Activated naive CD4-positive, alpha-beta T cell treated with anti-CD3 and anti-CD28 coated beads for 36 hours (primary cell): ENCODE measurements at regions not wholly inside any gene's neighbourhood (a gene's known extent, or its start where the extent isn't known, plus 50 kb on each side); places are given as distances from the start of the nearest gene placed in this dataset.

Source experiments
- CTCF ChIA-PET: fragments of 350-600 bp; sonication (Branson Sonifier 250); formaldehyde crosslinking; loops from one replicate; lab custom pipeline; 2021; ENCODE audit warnings: antibody characterized with exemption; lab: Charles Lee
- DNase-seq: peaks from one replicate; pipeline ENCODE4 v3.0.0-alpha.2; 2020
- H3K27ac Mint-ChIP-seq: one replicate; pipeline ENCODE4 v1.8.0; 2021; ENCODE audit warnings: mild to moderate bottlenecking, mixed read lengths
- H3K27me3 Mint-ChIP-seq: one replicate; pipeline ENCODE4 v1.8.0; 2021; ENCODE audit warnings: low read depth, mixed read lengths
- H3K36me3 Mint-ChIP-seq: one replicate; pipeline ENCODE4 v1.8.0; 2021; ENCODE audit warnings: low read depth, mixed read lengths
- H3K4me1 Mint-ChIP-seq: one replicate; pipeline ENCODE4 v1.8.0; 2021; ENCODE audit warnings: low read depth, mixed read lengths
- H3K4me3 Mint-ChIP-seq: one replicate; pipeline ENCODE4 v1.8.0; 2021; ENCODE audit warnings: mild to moderate bottlenecking, moderate library complexity, mixed read lengths
- H3K9me3 Mint-ChIP-seq: one replicate; pipeline ENCODE4 v1.8.0; 2021; ENCODE audit warnings: mixed read lengths
- intact Hi-C: fragments of 100-400 bp; cut with micrococcal nuclease; formaldehyde crosslinking; loops from one replicate; pipeline ENCODE4 v1.15.1; 2023

- Mint-ChIP-seq H3K27me3 (no peaks in the 10 kb centered on the region), H3K36me3 (peaks cover 8% of the 10 kb centered on the region), H3K27ac (no peak overlapping the region), H3K4me1 (peaks cover under 1% of the 10 kb centered on the region), H3K9me3 (no peaks in the 10 kb centered on the region), H3K4me3 (no peak overlapping the region)
- no peak for DNase-seq
- CTCF ChIA-PET = interaction anchor here (0.6 to 1.0 kb wide), 3 partner anchors 10 to 34 kb away, joined by 3 read pairs; no protein-coding TSS in a partner anchor
- intact Hi-C loops = no loop called here
Observed at GRCh38 chr10:46223626-46224413, 63.0 kb upstream of the ANTXRL start.

GRCh38 chr10:46224414-46224682, 62.4 kb upstream of the ANTXRL start:
- H3K4me3 Mint-ChIP-seq = no peak overlapping the region
- no peak overlapping the region for H3K27ac Mint-ChIP-seq
- CTCF ChIA-PET = interaction anchor here (0.6 to 1.0 kb wide), 2 partner anchors 20 to 51 kb away, joined by 3 read pairs; no protein-coding TSS in a partner anchor
- no peak for DNase-seq
- H3K36me3 Mint-ChIP-seq = peaks cover 8% of the 10 kb centered on the region
- intact Hi-C loops = no loop called here
- H3K27me3 Mint-ChIP-seq = no peaks in the 10 kb centered on the region
- H3K4me1 Mint-ChIP-seq = peaks cover 3% of the 10 kb centered on the region
- H3K9me3 Mint-ChIP-seq = no peaks in the 10 kb centered on the region

DNA sequence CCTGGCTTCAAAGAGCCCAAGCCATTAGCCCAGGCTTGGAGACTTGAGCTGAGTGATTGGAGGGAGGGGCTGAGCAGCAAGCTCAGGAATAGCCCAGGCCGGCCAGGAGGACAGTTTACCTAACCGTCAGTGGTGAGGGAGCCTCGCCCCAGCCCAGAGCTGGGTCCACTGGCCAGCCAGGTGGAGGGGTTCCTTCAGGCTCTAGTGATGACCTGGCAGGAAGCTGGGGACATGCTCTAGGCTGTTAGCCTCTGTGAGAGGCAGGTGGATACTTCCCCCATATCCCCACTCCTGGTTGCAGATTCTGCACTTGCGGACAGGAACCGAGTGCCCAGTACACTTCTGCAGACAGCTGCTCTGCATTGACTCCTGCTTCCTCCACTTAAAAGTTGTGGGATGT, 61.2 kb upstream of the ANTXRL start:
- Mint-ChIP-seq H3K9me3 (peaks cover 1% of the 10 kb centered on the region), H3K27me3 (no peaks in the 10 kb centered on the region), H3K4me1 (peaks cover 3% of the 10 kb centered on the region), H3K36me3 (peaks cover 11% of the 10 kb centered on the region), H3K4me3 (no peak overlapping the region), H3K27ac (no peak overlapping the region)
- intact Hi-C loops = loop anchor here (5.0 kb wide), 2 partner anchors 102 to 342 kb away; no protein-coding TSS in a partner anchor
- DNase-seq = no peak
- CTCF ChIA-PET = interaction anchor here (1.6 to 2.1 kb wide), 3 partner anchors 11 to 97 kb away, joined by 4 to 5 read pairs (median 5); no protein-coding TSS in a partner anchor

GRCh38 chr10:46226232-46226631, 60.6 kb upstream of the ANTXRL start:
- CTCF ChIA-PET = interaction anchor here (0.7 to 2.1 kb wide), 4 partner anchors 10 to 97 kb away, joined by 4 to 5 read pairs (median 4); no protein-coding TSS in a partner anchor
- DNase-seq = no peak
- no peak overlapping the region for H3K4me3 Mint-ChIP-seq
- H3K36me3 Mint-ChIP-seq = peaks cover 11% of the 10 kb centered on the region
- intact Hi-C loops = loop anchor here (5.0 kb wide), 2 partner anchors 101 to 341 kb away; no protein-coding TSS in a partner anchor
- H3K27me3 Mint-ChIP-seq = no peaks in the 10 kb centered on the region
- peaks cover 3% of the 10 kb centered on the region for H3K4me1 Mint-ChIP-seq
- no peak overlapping the region for H3K27ac Mint-ChIP-seq
- peaks cover 5% of the 10 kb centered on the region for H3K9me3 Mint-ChIP-seq

DNA sequence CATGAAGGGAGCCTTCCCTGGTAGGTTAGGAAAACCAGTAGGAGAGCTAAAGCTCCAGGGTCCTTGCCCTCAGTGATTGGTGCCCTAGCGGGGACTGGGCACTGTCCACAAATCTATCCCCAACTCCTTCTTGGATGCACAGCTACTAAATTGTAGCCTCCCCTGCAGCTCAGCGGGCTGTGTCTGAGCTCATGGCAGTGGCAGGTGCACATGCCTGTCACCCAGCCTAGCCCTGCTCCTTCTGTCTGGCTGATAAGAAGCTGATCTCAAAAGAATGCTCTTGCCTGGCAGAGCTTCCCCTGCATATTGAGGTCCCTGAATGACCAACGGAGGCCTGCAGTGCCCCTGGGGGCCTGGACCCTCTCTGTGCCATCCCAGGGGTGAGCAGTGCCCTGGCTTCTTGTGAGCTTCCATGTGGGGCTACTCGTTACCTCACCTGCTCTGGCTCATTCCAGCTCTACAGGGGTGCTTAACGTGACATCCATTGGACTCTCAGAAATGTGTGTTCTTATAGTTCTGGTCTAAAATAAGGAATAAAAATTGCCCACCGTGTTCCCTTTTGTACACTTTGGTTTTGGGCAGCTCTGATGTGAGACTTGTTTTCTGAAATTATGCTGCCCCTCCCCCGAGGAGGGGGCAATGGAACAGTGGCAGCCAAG, 59.8 kb upstream of the ANTXRL start:
- no peak for DNase-seq
- Mint-ChIP-seq H3K4me1 (peaks cover 3% of the 10 kb centered on the region), H3K27me3 (no peaks in the 10 kb centered on the region), H3K27ac (no peak overlapping the region), H3K36me3 (peaks cover 10% of the 10 kb centered on the region), H3K9me3 (peaks cover 8% of the 10 kb centered on the region), H3K4me3 (no peak overlapping the region)
- intact Hi-C loops = loop anchor here (5.0 kb wide), 2 partner anchors 100 to 340 kb away; no protein-coding TSS in a partner anchor
- CTCF ChIA-PET = interaction anchor here (0.7 to 3.8 kb wide), 8 partner anchors 8 to 189 kb away, joined by 3 to 10 read pairs (median 4); no protein-coding TSS in a partner anchor

GRCh38 chr10:46227571-46227935, 59.2 kb upstream of the ANTXRL start:
- H3K36me3 Mint-ChIP-seq = peaks cover 13% of the 10 kb centered on the region
- intact Hi-C loops = loop anchor here (5.0 kb wide), 2 partner anchors 100 to 340 kb away; no protein-coding TSS in a partner anchor

DNA sequence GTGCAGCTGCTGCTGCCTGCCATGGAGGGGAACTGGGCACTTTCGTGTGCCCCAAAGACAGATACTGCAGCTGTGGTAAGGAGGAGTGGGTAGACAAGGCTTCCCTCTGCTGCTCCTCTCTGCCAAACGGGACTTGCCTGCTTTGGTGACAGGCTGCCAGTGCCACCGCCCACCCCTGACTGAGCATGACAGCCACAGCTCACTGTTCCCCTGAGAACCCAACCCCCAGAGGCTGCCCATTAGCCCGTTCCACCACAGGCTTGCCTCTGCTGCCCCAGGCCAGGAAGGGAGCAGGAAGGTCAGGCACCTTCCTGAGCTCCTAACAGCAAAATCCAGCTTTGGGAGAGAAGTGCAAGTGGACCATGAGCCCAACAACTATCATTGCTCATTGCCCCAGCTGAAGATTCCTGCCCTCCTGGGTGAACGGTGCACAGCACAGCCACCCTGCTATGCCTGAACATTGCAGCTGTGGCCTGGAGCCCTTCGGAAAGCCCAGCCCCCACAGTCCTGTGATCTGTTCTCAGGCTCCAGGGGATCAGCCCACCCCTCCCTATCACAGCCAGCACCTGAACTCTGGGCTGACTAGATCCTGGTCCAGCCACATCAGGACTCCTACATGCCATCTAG, 58.7 kb upstream of the ANTXRL start:
- CTCF ChIA-PET = interaction anchor here (0.7 to 3.8 kb wide), 8 partner anchors 9 to 318 kb away, joined by 3 to 10 read pairs (median 4); no protein-coding TSS in a partner anchor
- intact Hi-C loops = loop anchor here (2.0 to 5.0 kb wide), 3 partner anchors 29 to 339 kb away; no protein-coding TSS in a partner anchor
- Mint-ChIP-seq H3K36me3 (peaks cover 12% of the 10 kb centered on the region), H3K9me3 (peaks cover 8% of the 10 kb centered on the region), H3K27me3 (no peaks in the 10 kb centered on the region), H3K4me3 (no peak overlapping the region), H3K4me1 (peaks cover 3% of the 10 kb centered on the region), H3K27ac (no peak overlapping the region)
- no peak for DNase-seq

More at GRCh38 chr10:46227571-46227935, 59.2 kb upstream of the ANTXRL start:
- Mint-ChIP-seq H3K9me3 (peaks cover 8% of the 10 kb centered on the region), H3K4me1 (peaks cover 3% of the 10 kb centered on the region), H3K27me3 (no peaks in the 10 kb centered on the region), H3K27ac (no peak overlapping the region), H3K4me3 (no peak overlapping the region)
- no peak for DNase-seq
- CTCF ChIA-PET = interaction anchor here (0.7 to 3.8 kb wide), 9 partner anchors 9 to 318 kb away, joined by 3 to 10 read pairs (median 4); no protein-coding TSS in a partner anchor

- H3K27me3 Mint-ChIP-seq = no peaks in the 10 kb centered on the region
- H3K9me3 Mint-ChIP-seq = peaks cover 8% of the 10 kb centered on the region
- intact Hi-C loops = loop anchor here (2.0 to 5.0 kb wide), 3 partner anchors 28 to 339 kb away; no protein-coding TSS in a partner anchor
- H3K27ac Mint-ChIP-seq = no peak overlapping the region
- peak; percentile 83 for DNase-seq
- no peak overlapping the region for H3K4me3 Mint-ChIP-seq
- CTCF ChIA-PET = interaction anchor here (0.7 to 3.8 kb wide), 10 partner anchors 9 to 337 kb away, joined by 3 to 10 read pairs (median 4); no protein-coding TSS in a partner anchor
- peaks cover 3% of the 10 kb centered on the region for H3K4me1 Mint-ChIP-seq
- H3K36me3 Mint-ChIP-seq = peaks cover 14% of the 10 kb centered on the region
Observed at GRCh38 chr10:46228563-46229071, 58.2 kb upstream of the ANTXRL start.

- intact Hi-C loops = loop anchor here (2.0 to 5.0 kb wide), 3 partner anchors 28 to 338 kb away; no protein-coding TSS in a partner anchor
- H3K27me3 Mint-ChIP-seq = no peaks in the 10 kb centered on the region
- no peak overlapping the region for H3K4me3 Mint-ChIP-seq
- H3K4me1 Mint-ChIP-seq = peaks cover 3% of the 10 kb centered on the region
- H3K27ac Mint-ChIP-seq = no peak overlapping the region
- peak; percentile 23 for DNase-seq
- H3K36me3 Mint-ChIP-seq = peaks cover 14% of the 10 kb centered on the region
- H3K9me3 Mint-ChIP-seq = peaks cover 8% of the 10 kb centered on the region
- CTCF ChIA-PET = interaction anchor here (0.9 to 3.8 kb wide), 11 partner anchors 10 to 336 kb away, joined by 3 to 10 read pairs (median 4); no protein-coding TSS in a partner anchor
Observed at GRCh38 chr10:46229144-46229563, 57.6 kb upstream of the ANTXRL start.

GRCh38 chr10:46230615-46231014, 56.2 kb upstream of the ANTXRL start:
- H3K4me3 Mint-ChIP-seq = no peak overlapping the region
- peaks cover 3% of the 10 kb centered on the region for H3K4me1 Mint-ChIP-seq
- intact Hi-C loops = no loop called here
- CTCF ChIA-PET = interaction anchor here (3.8 kb wide), 1 partner anchor 20 kb away, joined by 10 read pairs; no protein-coding TSS in a partner anchor
- peaks cover 8% of the 10 kb centered on the region for H3K9me3 Mint-ChIP-seq
- no peaks in the 10 kb centered on the region for H3K27me3 Mint-ChIP-seq
- peaks cover 12% of the 10 kb centered on the region for H3K36me3 Mint-ChIP-seq
- no peak overlapping the region for H3K27ac Mint-ChIP-seq
- DNase-seq = no peak

GRCh38 chr10:46231087-46231486, 55.7 kb upstream of the ANTXRL start:
- peaks cover 3% of the 10 kb centered on the region for H3K4me1 Mint-ChIP-seq
- DNase-seq = no peak
- intact Hi-C loops = no loop called here
- H3K4me3 Mint-ChIP-seq = no peak overlapping the region
- peaks cover 8% of the 10 kb centered on the region for H3K9me3 Mint-ChIP-seq
- H3K27ac Mint-ChIP-seq = no peak overlapping the region
- CTCF ChIA-PET = no interaction called here
- no peaks in the 10 kb centered on the region for H3K27me3 Mint-ChIP-seq
- H3K36me3 Mint-ChIP-seq = peaks cover 12% of the 10 kb centered on the region
